ENCODE measurements at regions not wholly inside any gene's neighbourhood (a gene's known extent, or its start where the extent isn't known, plus 50 kb on each side); places are given as distances from the start of the nearest gene placed in this dataset.
"Not testable (repeated sequence)": the region's sequence is repeated elsewhere in the genome, so short reads cannot be mapped to it uniquely, and the experiment has no call there.

GRCh38 chr13:53276265-53276664 is 247.7 kb downstream of the OLFM4 start:
- no peak for DNase-seq (ENCODE audit: low read depth in 2 of 2)

- DNase-seq (ENCODE audit: low read depth in 2 of 2), result no peak
These were observed 253.1 kb downstream of the OLFM4 start for GRCh38 chr13:53281677-53282076.

GRCh38 chr13:53285896-53286430 is 257.4 kb downstream of the OLFM4 start:
- DNase-seq (ENCODE audit: low read depth in 2 of 2), result no peak

DNA sequence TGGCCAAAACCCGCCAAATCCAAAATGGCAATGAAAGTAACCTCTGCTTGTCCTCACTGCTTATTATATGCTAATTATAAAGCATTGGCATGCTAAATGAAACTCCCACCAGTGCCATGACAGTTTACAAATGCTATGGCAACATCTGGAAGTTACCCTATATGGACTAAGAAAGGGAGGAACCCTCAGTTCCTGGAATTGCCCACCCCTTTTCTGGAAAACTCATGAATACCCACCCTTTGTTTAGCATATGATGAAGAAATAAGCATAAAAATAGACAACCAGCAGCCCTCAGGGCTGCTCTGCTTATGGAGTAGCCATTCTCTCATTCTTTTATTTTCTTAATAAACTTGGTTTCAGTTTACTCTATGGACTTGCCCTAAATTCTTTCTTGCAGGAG is 269.8 kb downstream of the OLFM4 start:
- DNase-seq (ENCODE audit: low read depth in 2 of 2), result no peak

- no peak for DNase-seq (ENCODE audit: low read depth in 2 of 2)
These were observed 272.8 kb downstream of the OLFM4 start for GRCh38 chr13:53301449-53301848.

DNA sequence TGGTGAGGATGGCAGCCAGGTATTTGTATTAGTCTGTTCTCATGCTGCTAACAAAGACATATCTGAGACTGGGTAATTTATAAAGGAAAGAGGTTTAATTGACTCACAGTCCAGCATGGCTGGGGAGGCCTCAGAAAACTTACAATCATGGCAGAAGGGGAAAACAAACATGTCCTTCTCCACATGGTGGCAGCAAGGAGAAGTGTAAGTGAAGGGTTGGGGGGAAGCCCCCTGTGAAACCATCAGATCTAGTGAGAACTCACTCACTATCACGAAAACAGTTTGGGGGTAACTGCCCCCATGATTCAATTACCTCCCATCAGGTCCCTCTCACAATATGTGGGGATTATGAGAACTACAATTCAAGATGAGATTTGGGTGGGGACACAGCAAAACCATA is 276.8 kb downstream of the OLFM4 start:
- DNase-seq (ENCODE audit: low read depth in 2 of 2), result not testable (repeated sequence)

GRCh38 chr13:53310786-53311185 is 282.2 kb downstream of the OLFM4 start:
- DNase-seq (ENCODE audit: low read depth in 2 of 2), result no peak

DNA sequence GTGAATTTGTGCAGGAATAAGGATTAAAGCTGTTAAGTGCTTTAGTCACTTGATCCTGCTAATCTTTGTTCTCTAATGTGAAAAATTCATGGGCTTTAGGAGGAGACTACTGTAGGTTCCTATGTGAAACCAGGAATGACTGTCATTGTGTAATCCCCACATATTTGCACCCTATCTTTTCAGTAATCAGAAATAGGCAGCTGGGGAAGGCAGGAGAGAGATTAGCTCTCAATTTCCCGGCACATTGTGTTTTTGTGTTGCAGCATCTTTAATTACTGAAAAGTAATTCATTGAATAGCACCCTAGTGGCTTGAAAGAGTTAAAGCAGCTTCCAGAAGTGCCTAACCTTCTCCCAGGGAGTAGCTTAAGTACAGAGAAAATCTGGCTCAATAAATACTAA is 282.9 kb downstream of the OLFM4 start:
- no peak for DNase-seq (ENCODE audit: low read depth in 2 of 2)

DNA sequence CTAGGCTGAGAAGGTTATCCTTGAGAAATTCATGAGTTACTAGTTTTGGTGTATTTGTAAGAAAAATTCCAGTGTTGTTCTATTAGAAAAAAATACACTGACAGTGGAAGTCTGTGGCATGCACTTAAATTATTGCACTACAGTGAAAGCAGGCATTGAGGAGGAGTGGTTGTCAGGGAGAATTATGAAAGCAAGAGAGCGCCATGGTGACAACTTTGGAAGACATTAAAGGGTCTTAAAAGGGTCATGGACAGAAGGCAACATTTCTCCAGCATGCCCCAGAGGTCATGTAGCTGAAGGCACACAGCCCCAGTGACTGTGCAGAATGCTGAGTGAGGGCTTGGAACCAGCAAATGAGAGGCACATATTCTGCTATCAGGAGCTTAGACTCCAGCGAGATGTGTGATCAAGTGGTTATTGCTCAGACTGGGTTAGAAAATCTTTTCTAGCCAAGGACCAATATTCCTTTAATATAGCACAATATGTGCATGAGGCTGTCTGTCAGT is 292.7 kb downstream of the OLFM4 start:
- no peak for DNase-seq (ENCODE audit: low read depth in 2 of 2)

- DNase-seq (ENCODE audit: low read depth in 2 of 2), result no peak
These were observed 296.0 kb downstream of the OLFM4 start for GRCh38 chr13:53324656-53325055.

DNA sequence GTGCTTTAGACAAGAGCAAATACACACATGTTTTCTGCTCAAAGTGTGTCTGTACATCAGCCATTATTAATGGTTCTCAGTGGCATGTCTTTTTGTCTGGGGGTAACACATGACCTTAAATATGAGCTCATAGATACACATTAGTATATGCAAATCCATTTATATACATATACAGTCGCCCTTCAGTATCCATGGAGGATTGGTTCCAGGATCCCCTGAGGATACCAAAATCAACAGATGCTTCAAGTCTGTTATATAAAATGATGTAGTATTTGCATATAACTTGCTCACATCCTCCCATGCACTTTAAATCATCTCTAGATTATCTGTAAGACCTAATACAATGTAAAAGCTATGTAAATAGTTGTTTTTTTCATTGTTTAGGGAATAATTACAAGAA is 298.1 kb downstream of the OLFM4 start:
- DNase-seq (ENCODE audit: low read depth in 2 of 2), result no peak

DNA sequence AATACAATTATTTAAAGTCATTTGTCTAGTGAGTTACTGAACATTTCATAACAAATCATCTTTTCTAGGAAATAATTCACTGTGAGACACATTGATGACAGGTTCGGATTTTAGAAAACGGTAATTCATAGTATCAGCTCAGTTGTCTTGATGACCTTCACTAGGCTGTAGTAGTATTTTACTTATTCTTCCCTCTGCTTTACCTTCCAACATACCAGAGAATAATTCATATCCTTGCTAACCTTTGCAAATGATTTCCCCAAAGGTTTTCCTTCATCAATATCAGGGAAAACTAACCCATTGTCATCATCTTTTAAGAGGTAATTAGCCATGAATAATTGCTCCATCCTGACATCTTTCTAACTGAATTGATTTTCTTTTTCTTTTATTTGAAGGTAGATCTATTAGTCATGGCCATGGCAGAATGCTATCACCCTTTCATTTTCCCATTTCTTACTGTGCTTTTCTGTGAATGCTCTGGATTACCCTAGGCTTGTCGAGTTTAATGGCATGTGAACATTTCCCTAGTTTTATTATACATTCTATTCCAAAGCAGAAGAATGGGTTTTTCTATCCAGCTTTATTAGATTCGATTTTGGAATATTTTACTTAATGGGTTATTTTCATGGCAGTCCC is 299.2 kb downstream of the OLFM4 start:
- DNase-seq (ENCODE audit: low read depth in 2 of 2), result no peak

DNA sequence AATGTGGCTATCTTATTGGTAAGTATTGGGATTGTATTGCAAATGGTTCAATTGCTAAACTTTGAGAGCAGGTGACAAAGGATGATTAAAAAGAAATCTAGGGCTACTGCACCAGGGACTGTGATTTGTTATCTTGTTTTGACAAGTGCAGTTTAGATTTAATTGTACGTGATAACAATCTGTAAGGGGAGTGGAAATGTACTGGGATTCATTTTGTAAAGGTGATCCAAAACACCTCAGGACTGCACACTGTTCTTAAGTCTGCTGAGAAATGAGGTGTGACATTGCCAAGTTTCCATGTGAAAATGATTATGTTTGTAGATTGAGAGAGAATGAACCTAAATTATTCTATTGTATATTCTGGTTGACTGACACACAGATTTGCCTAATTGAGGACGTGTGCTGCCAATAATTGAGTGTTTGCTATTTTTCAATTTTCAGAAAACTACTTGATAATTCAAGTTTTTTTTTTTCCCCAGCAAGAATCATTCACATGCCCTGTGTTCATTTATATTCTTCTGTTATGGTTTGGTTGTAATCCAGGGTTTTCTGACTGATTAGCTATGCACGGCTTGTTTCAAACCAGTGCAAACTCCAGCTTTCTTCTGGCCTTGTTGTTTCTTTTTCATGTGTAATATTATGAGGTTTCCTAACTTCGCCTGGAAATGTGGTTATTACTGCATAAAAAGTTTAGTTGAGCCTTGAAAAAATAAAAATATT is 308.0 kb downstream of the OLFM4 start:
- DNase-seq (ENCODE audit: low read depth in 2 of 2), result no peak

DNA sequence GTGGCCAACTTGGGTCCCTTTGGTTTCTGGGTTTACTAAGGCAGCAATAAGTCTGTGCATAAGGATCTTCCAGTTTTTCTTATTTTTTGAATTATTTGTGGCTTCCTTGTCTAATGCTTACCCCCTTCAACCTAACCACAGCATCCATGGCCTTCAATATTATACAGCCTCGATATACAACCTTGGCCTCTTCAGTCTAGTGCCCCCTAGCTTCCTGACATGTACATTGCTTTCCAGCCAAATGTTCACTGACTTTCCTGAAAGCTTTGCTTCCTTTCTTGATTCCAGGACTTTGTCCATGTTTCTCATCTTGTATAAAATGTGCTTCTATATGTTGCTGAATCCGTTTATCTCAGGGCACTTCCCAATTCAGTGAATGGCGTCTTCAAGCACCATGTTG is 310.1 kb downstream of the OLFM4 start:
- DNase-seq (ENCODE audit: low read depth in 2 of 2), result no peak

- DNase-seq (ENCODE audit: low read depth in 2 of 2), result no peak
These were observed 312.0 kb downstream of the OLFM4 start for GRCh38 chr13:53340505-53341143.

DNA sequence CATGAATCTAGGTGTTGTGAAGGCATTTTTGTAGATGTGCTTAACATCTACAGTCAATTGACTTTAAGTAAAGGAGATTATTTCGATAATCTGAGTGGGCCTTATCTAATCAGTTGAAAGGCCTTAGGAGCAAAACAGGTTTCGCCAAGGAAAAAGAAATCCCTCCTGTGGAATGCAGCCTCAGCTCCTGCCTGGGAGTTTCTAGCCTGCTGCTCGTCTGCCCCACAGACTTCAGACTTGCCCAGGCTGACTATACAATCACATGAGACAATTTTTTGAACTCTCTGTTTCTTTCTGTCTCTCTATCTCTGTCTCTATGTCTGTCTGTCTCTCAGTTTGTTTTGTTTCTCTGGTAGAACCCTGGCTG is 312.5 kb downstream of the OLFM4 start:
- DNase-seq (ENCODE audit: low read depth in 2 of 2), result no peak

DNA sequence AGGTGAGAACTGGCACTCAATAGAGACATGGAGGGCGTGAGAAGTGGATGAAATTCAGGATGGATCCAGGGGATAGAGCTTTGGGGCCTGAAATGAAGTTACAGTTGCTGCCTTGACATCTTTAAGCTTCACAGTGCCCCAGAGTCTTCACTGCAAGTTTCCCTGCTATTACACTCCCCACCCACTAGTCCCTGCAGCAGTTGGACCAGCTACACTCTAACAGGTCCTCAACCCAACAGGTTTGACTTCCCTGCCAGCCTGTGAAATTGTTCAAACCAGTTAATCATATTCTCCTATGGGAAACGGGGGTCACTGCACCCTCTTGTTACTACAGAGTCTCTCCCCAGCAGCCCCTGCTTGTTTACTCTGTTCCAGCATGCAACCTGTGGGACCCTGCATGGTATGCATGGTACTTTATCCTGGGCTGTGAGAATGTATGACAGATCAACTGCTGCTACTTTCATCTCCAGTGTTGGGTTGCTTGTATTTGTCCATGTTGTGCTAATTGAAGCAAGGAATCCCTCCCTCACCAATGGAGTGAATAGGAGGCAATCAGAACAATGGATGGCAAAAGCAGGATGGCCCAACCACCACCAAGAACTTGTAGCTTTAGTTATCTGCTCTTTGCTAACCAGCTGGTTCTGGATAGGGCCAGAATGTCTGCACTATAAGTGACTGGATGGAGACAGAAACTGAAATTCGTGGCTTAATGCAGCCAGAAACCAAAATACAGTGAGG is 314.2 kb downstream of the OLFM4 start:
- no peak for DNase-seq (ENCODE audit: low read depth in 2 of 2)

GRCh38 chr13:53343361-53343744 is 314.7 kb downstream of the OLFM4 start:
- no peak for DNase-seq (ENCODE audit: low read depth in 2 of 2)

- DNase-seq (ENCODE audit: low read depth in 2 of 2), result no peak
These were observed 322.4 kb downstream of the OLFM4 start for GRCh38 chr13:53351021-53351420.

DNA sequence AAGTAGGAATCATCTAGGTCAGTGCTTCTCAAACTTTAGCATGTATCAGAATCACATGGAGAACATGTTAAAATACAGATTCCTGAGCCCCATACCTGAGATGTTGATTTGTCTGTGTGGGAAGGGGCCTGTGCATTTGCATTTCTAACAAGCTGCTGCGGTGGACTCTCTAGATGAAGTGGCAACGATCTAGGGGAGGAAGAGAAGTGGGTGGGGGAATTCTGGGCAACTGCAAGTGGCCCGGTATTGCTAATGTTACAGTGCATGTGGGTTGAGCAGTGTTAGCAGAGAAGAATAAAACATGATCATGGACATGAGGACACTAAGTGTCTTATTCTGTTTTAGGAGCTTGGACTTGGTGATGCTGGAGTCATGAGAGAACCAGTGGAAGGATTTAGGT is 329.0 kb downstream of the OLFM4 start:
- no peak for DNase-seq (ENCODE audit: low read depth in 2 of 2)

GRCh38 chr13:53368948-53369347 is 340.3 kb downstream of the OLFM4 start:
- DNase-seq (ENCODE audit: low read depth in 2 of 2), result no peak

GRCh38 chr13:53379485-53379884 is 350.9 kb downstream of the OLFM4 start:
- DNase-seq (ENCODE audit: low read depth in 2 of 2), result no peak
